ENCODE measurements at regions not wholly inside any gene's neighbourhood (a gene's known extent, or its start where the extent isn't known, plus 50 kb on each side); places are given as distances from the start of the nearest gene placed in this dataset.

DNA sequence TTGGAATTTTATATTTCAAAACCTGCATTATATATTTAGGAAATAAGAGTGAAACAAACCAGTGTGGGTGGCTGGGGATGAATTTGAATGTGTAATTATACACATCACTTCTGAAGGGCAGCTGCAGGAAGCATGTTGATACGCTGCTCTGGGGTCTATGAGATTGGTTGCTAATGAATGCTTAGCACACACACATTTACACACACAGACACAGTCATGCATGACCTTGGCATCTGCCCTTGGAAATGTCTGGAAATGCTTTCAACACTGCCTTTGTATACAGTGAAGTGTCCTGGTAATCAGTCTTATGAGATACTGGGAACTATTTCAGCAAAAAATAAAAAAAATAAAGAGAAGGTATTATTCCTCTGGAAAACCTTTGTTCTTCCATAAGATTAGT, 83.4 kb downstream of the ELOVL4 start:
- TF ChIP-seq EZH2 (IDR thresholded peaks at IDR 0.05; ENCODE audit: borderline replicate concordance, low read depth, low read length, severe bottlenecking) (no peak), JUN (IDR thresholded peaks at IDR 0.05; ENCODE audit: borderline replicate concordance, insufficient read depth, insufficient read length, low read depth) (no peak), POLR2A (IDR thresholded peaks at IDR 0.05; ENCODE audit: low read depth, low read length) (no peak), POLR2AphosphoS5 (IDR thresholded peaks at IDR 0.05; ENCODE audit: insufficient read depth, low read depth, low read length) (no peak), GATA2 (IDR thresholded peaks at IDR 0.05; ENCODE audit: insufficient read depth, insufficient read length, low read depth, low read length) (no peak)
- TF ChIP-seq, protein P1, sequence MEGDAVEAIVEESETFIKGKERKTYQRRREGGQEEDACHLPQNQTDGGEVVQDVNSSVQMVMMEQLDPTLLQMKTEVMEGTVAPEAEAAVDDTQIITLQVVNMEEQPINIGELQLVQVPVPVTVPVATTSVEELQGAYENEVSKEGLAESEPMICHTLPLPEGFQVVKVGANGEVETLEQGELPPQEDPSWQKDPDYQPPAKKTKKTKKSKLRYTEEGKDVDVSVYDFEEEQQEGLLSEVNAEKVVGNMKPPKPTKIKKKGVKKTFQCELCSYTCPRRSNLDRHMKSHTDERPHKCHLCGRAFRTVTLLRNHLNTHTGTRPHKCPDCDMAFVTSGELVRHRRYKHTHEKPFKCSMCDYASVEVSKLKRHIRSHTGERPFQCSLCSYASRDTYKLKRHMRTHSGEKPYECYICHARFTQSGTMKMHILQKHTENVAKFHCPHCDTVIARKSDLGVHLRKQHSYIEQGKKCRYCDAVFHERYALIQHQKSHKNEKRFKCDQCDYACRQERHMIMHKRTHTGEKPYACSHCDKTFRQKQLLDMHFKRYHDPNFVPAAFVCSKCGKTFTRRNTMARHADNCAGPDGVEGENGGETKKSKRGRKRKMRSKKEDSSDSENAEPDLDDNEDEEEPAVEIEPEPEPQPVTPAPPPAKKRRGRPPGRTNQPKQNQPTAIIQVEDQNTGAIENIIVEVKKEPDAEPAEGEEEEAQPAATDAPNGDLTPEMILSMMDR (IDR thresholded peaks at IDR 0.05; ENCODE audit: extremely low read depth in 1 of 2, insufficient read depth in 1 of 2, low read depth in 1 of 2, low read length in 2 of 2): no peak
- TF ChIP-seq, protein P2, sequence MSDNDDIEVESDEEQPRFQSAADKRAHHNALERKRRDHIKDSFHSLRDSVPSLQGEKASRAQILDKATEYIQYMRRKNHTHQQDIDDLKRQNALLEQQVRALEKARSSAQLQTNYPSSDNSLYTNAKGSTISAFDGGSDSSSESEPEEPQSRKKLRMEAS (IDR thresholded peaks at IDR 0.05; ENCODE audit: insufficient read depth, insufficient read length): no peak

Data from endothelial cell of umbilical vein (primary cell).